HepG2 (cell line): ENCODE measurements at regions not wholly inside any gene's neighbourhood (a gene's known extent, or its start where the extent isn't known, plus 50 kb on each side); places are given as distances from the start of the nearest gene placed in this dataset.

Source experiments
- ATAC-seq: fragments of 200-7000 bp; cut with Tn5 transposase; 3 replicates; pipeline ENCODE4 v1.9.1; 2020; ENCODE audit warnings: mild to moderate bottlenecking, moderate library complexity
- BruUV-seq: library from RNA; stranded (reverse); fragments of 400-500 nt; replicated peaks from 2 replicates; lab custom pipeline; 2021; lab: Mats Ljungman, UMichigan
- CTCF ChIA-PET: fragments of 300-600 bp; formaldehyde crosslinking; extraction: SDS; loops from one replicate; lab custom pipeline; 2021; ENCODE audit warnings: low total read pairs, inconsistent platforms, low intra/inter-chr PET ratio; lab: Yijun Ruan, JAX
- POLR2A ChIA-PET: fragments of 350-600 bp; sonication (Branson Sonifier 250); formaldehyde crosslinking; loops from one replicate; lab custom pipeline; 2020; ENCODE audit warnings: antibody characterized with exemption, inconsistent platforms; lab: Yijun Ruan, JAX
- DNase-seq: peaks from one replicate; pipeline ENCODE4 v3.0.0-alpha.2; 2015; ENCODE audit warnings: low spot score
- FAIRE-seq: peaks from 3 replicates; lab custom pipeline; 2011; peaks lifted over from hg19 to GRCh38; lab: Jason Lieb, UNC
- H2AFZ ChIP-seq: one replicate; pipeline ENCODE4 v1.6.1; 2011; ENCODE audit warnings: low read length, inconsistent platforms
- H3K27ac ChIP-seq: fragments of 300-600 bp; 3 replicates; pipeline ENCODE4 v1.8.0; 2011; ENCODE audit warnings: mixed run types, mild to moderate bottlenecking, mixed read lengths, low read length, inconsistent platforms; ENCODE audit not compliant: insufficient read depth; ENCODE audit errors: extremely low read length
- H3K27me3 ChIP-seq, 2 experiments: fragments of 200-600 bp in 1 of 2; 2 replicates in 1 of 2; 3 replicates in 1 of 2; pipeline versions ENCODE4 v1.6.0 to v1.8.0; 2011; ENCODE audit warnings: low read length in 2 of 2, mild to moderate bottlenecking in 2 of 2, moderate library complexity in 2 of 2, inconsistent platforms in 1 of 2; ENCODE audit not compliant: insufficient read depth in 2 of 2, control insufficient read depth in 1 of 2
- H3K36me3 ChIP-seq, 2 experiments: fragments of 200-600 bp in 1 of 2; replicated peaks in 1 of 2; 2 replicates in 1 of 2; 3 replicates in 1 of 2; pipeline versions ENCODE4 v1.5.1 to v1.8.0; 2011; ENCODE audit warnings: low read length in 2 of 2, inconsistent platforms in 1 of 2; ENCODE audit not compliant: insufficient read depth in 2 of 2, control insufficient read depth in 1 of 2
- H3K4me1 ChIP-seq: 2 replicates; pipeline ENCODE4 v1.5.1; 2012; ENCODE audit warnings: low read length, inconsistent platforms; ENCODE audit not compliant: insufficient read depth
- H3K4me2 ChIP-seq: 2 replicates; pipeline ENCODE4 v1.6.0; 2011; ENCODE audit warnings: low read depth, low read length, inconsistent platforms
- H3K4me3 ChIP-seq, 3 experiments: fragments of 200-600 bp in 1 of 3; sonication (generic), shearing (Covaris generic) in 1 of 3; replicated peaks in 1 of 3; 2 replicates each; pipeline ENCODE4 v1.5.1; 2011 to 2016; ENCODE audit warnings: low read length in 3 of 3, inconsistent platforms in 2 of 3, low read depth in 2 of 3, mild to moderate bottlenecking in 2 of 3, control low read depth in 1 of 3, mixed read lengths in 1 of 3; ENCODE audit not compliant: insufficient read depth in 1 of 3
- H3K79me2 ChIP-seq: one replicate; pipeline ENCODE4 v1.6.1; 2011; ENCODE audit warnings: low read length, inconsistent platforms; ENCODE audit not compliant: insufficient read depth
- H3K9ac ChIP-seq: 2 replicates; pipeline ENCODE4 v1.6.0; 2011; ENCODE audit warnings: mild to moderate bottlenecking, low read depth, low read length, inconsistent platforms; ENCODE audit not compliant: insufficient read depth
- H3K9me3 ChIP-seq: 2 replicates; pipeline ENCODE4 v1.5.1; 2012; ENCODE audit warnings: mild to moderate bottlenecking, low read length
- H4K20me1 ChIP-seq: 2 replicates; pipeline ENCODE4 v1.6.0; 2011; ENCODE audit warnings: inconsistent platforms, mild to moderate bottlenecking, low read length, moderate library complexity; ENCODE audit not compliant: insufficient read depth
- AGO2 ChIP-seq: fragments of 200-400 bp; formaldehyde crosslinking; optimal IDR thresholded peaks from 2 replicates; pipeline ENCODE3; 2017; ENCODE audit warnings: mild to moderate bottlenecking, low read depth, low read length, moderate library complexity
- CBX2 ChIP-seq, 2 experiments: fragments of 200-600 bp in 1 of 2; sonication (generic); formaldehyde crosslinking in 1 of 2; IDR thresholded peaks; 2 replicates each; pipeline versions ENCODE4 v1.7.0 to v1.8.1; 2018 to 2022; ENCODE audit warnings: low read depth in 2 of 2, low read length in 1 of 2, mild to moderate bottlenecking in 1 of 2, missing genetic modification reagents in 1 of 2
- CTCF ChIP-seq: sonication (generic); formaldehyde crosslinking; IDR thresholded peaks from 2 replicates; pipeline ENCODE4 v1.5.0; 2020; ENCODE audit warnings: mild to moderate bottlenecking, missing genetic modification reagents, moderate library complexity
- FUBP1 ChIP-seq: sonication (generic); formaldehyde crosslinking; IDR thresholded peaks from 2 replicates; pipeline ENCODE4 v1.5.1; 2020; ENCODE audit warnings: missing genetic modification reagents, mild to moderate bottlenecking, borderline replicate concordance
- HNRNPUL1 ChIP-seq: fragments of 200-400 bp; formaldehyde crosslinking; IDR thresholded peaks from 2 replicates; pipeline ENCODE4 v1.6.1; 2017; ENCODE audit warnings: low read depth, mild to moderate bottlenecking, low read length, moderate library complexity
- IKZF4 ChIP-seq: sonication (generic); formaldehyde crosslinking; IDR thresholded peaks from 2 replicates; pipeline ENCODE4 v1.5.1; 2020; ENCODE audit warnings: borderline replicate concordance, mild to moderate bottlenecking, low read depth, missing genetic modification reagents; ENCODE audit errors: not compliant biosample characterization
- PAWR ChIP-seq: sonication (generic); formaldehyde crosslinking; IDR thresholded peaks from 2 replicates; pipeline ENCODE4 v1.4.0; 2020; ENCODE audit warnings: missing genetic modification reagents, mild to moderate bottlenecking, borderline replicate concordance
- ZBTB1 ChIP-seq: sonication (generic); formaldehyde crosslinking; IDR thresholded peaks from 2 replicates; pipeline ENCODE4 v1.4.0; 2020; ENCODE audit warnings: missing genetic modification reagents, borderline replicate concordance
- ZBTB25 ChIP-seq: IDR thresholded peaks from 2 replicates; pipeline ENCODE4 v1.6.1; 2018; ENCODE audit warnings: missing genetic modification reagents
- ZNF292 ChIP-seq: sonication (generic); formaldehyde crosslinking; IDR thresholded peaks from 2 replicates; pipeline ENCODE4 v1.8.1; 2022; ENCODE audit warnings: mild to moderate bottlenecking, low read depth, missing genetic modification reagents, borderline replicate concordance
- in situ Hi-C: cut with HindIII; loops from 2 replicates; pipeline ENCODE4 v1.10.0; 2017; ENCODE audit warnings: low pct_unique_long_range_greater_than_20kb; ENCODE audit not compliant: extremely low pct_ligation_motif_present
- intact Hi-C: fragments of 100-400 bp; cut with micrococcal nuclease; formaldehyde crosslinking; loops from one replicate; pipeline ENCODE4 v1.10.0; 2022; ENCODE audit not compliant: unreplicated experiment
- TF ChIP-seq, protein P1 (sequence below): sonication (generic); formaldehyde crosslinking; IDR thresholded peaks from 2 replicates; pipeline ENCODE4 v1.4.0; 2020; ENCODE audit warnings: mild to moderate bottlenecking, missing genetic modification reagents

DNA sequence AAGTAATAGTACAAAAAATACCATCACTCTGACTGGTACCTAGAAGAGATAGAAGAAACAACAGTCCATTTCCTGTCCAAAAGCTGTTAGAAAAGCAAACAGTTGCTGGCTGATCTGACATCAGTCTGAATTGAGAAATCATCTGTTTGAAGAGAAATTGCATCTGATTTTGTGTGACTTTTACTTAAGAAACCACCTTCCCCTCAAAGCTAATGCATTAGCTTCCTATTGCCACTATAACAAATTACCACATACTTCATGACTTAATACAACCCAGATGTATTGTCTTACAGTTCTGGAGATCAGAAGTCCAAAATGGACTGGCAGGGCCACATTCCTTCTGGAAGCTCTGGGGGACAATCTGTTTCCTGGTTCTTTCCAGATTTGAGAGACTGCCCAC is 385.9 kb upstream of the TLE4 start:
- H2AFZ ChIP-seq: no peak overlapping the region
- intact Hi-C loops (no loop called here), in situ Hi-C loops (no loop called here)
- no peaks in the 10 kb centered on the region for H3K36me3 ChIP-seq
- FAIRE-seq (no peak), ATAC-seq (no peak), DNase-seq (no peak)
- H3K9ac ChIP-seq: no peak overlapping the region
- no peak overlapping the region for H3K4me3 ChIP-seq
- no peak overlapping the region for H3K4me2 ChIP-seq
- no peaks in the 10 kb centered on the region for H3K79me2 ChIP-seq
- CTCF ChIA-PET: no interaction called here
- H3K27me3 ChIP-seq: no peaks in the 10 kb centered on the region
- TF ChIP-seq FUBP1 (CRISPR knock-in tag): no peak
- TF ChIP-seq ZNF292: no peak
- no peak for TF ChIP-seq PAWR
- TF ChIP-seq CTCF (CRISPR knock-in tag): no peak
- no peak for TF ChIP-seq CBX2 (IDR thresholded peaks at IDR 0.05; ENCODE audit: low read depth, low read length)
- TF ChIP-seq CBX2 (CRISPR knock-in tag; IDR thresholded peaks at IDR 0.05; ENCODE audit: low read depth): no peak
- no peak for TF ChIP-seq ZBTB1
- no peak for TF ChIP-seq ZBTB25
- TF ChIP-seq, protein P1, sequence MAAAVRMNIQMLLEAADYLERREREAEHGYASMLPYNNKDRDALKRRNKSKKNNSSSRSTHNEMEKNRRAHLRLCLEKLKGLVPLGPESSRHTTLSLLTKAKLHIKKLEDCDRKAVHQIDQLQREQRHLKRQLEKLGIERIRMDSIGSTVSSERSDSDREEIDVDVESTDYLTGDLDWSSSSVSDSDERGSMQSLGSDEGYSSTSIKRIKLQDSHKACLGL (CRISPR knock-in tag): no peak
- no peak for TF ChIP-seq HNRNPUL1
- no peak for TF ChIP-seq IKZF4 (CRISPR knock-in tag)
- TF ChIP-seq AGO2: no peak
- H3K27ac ChIP-seq: no peak overlapping the region
- H3K4me1 ChIP-seq: no peaks in the 10 kb centered on the region
- no peaks in the 10 kb centered on the region for H3K9me3 ChIP-seq
- H4K20me1 ChIP-seq: no peaks in the 10 kb centered on the region
- BruUV-seq: no TSS peak
- POLR2A ChIA-PET: no interaction called here
